Small intestine (tissue), 7 donors: ENCODE measurements at regions not wholly inside any gene's neighbourhood (a gene's known extent, or its start where the extent isn't known, plus 50 kb on each side); places are given as distances from the start of the nearest gene placed in this dataset.
"Not testable (repeated sequence)": the region's sequence is repeated elsewhere in the genome, so short reads cannot be mapped to it uniquely, and the experiment has no call there.

Experiments
- DNase-seq, 2 donors: peaks; one replicate each; pipeline versions ENCODE4 v3.0.0 to v3.0.0-alpha.2; 2013
- FAIRE-seq: peaks from 2 replicates; lab custom pipeline; 2012; peaks lifted over from hg19 to GRCh38; lab: Jason Lieb, UNC
- H3K27ac ChIP-seq, 3 donors: one replicate each; pipeline ENCODE4 v1.5.1; 2013; ENCODE audit warnings: low read length in 2 of 3, mild to moderate bottlenecking in 2 of 3, control low read depth in 1 of 3, inconsistent platforms in 1 of 3, low read depth in 1 of 3, moderate library complexity in 1 of 3
- H3K27me3 ChIP-seq, 3 donors: one replicate each; pipeline ENCODE4 v1.6.1; 2013; ENCODE audit warnings: low read length in 3 of 3, inconsistent platforms in 1 of 3; ENCODE audit not compliant: control insufficient read depth in 3 of 3, insufficient read depth in 3 of 3
- H3K36me3 ChIP-seq, 3 donors: one replicate each; pipeline ENCODE4 v1.6.1; 2013; ENCODE audit warnings: low read length in 3 of 3, inconsistent platforms in 1 of 3, low read depth in 1 of 3, mild to moderate bottlenecking in 1 of 3, moderate library complexity in 1 of 3; ENCODE audit not compliant: control insufficient read depth in 3 of 3, insufficient read depth in 2 of 3
- H3K4me1 ChIP-seq, 3 donors: one replicate each; pipeline ENCODE4 v1.6.1; 2013; ENCODE audit warnings: low read length in 2 of 3, inconsistent platforms in 1 of 3, low read depth in 1 of 3, mild to moderate bottlenecking in 1 of 3, moderate library complexity in 1 of 3; ENCODE audit not compliant: control insufficient read depth in 3 of 3, insufficient read depth in 2 of 3
- H3K4me3 ChIP-seq, 3 donors: one replicate each; pipeline ENCODE4 v1.5.1; 2013; ENCODE audit warnings: low read length in 3 of 3, control low read depth in 1 of 3, inconsistent platforms in 1 of 3, low read depth in 1 of 3, mild to moderate bottlenecking in 1 of 3, moderate library complexity in 1 of 3
- H3K9me3 ChIP-seq, 2 donors: one replicate each; pipeline ENCODE4 v1.6.1; 2013; ENCODE audit warnings: low read depth in 1 of 2, low read length in 1 of 2; ENCODE audit not compliant: control insufficient read depth in 2 of 2, insufficient read depth in 1 of 2
- WGBS, 3 donors: extraction: QIAGEN DNeasy Blood & Tissue Kit; methylation state at CpG; one replicate each; pipeline ENCODE4 v1.1.7; 2013; 5-methylcytosine and 5-hydroxymethylcytosine counted together
- donor health status: healthy with polysubstance abuse.
- donor health status: control.
- donor health status: control.
- donor health status: Bipolar disorder and iron deficiency.
- donor health status: healthy.

- H3K4me1 ChIP-seq = no peaks in the 10 kb centered on the region
- H3K27me3 ChIP-seq = no peaks in the 10 kb centered on the region
- no peak overlapping the region for H3K27ac ChIP-seq
- peaks cover 0 to 5% of the 10 kb centered on the region in 2 donors for H3K9me3 ChIP-seq
- no peak for DNase-seq
- no peak overlapping the region for H3K4me3 ChIP-seq
- WGBS, 3 donors = 67 to 88% (median 72%) methylated on average over 1 of the region's 1 CpG
- no peak for FAIRE-seq
- no peaks in the 10 kb centered on the region for H3K36me3 ChIP-seq
These were observed 151.8 kb downstream of the SPATA18 start for GRCh38 chr4:52202931-52203330.

- H3K27me3 ChIP-seq = no peaks in the 10 kb centered on the region
- H3K4me3 ChIP-seq = no peak overlapping the region
- DNase-seq = no peak
- H3K4me1 ChIP-seq = no peaks in the 10 kb centered on the region
- WGBS, 3 donors = 81 to 86% (median 83%) methylated on average over 1 of the region's 1 CpG
- H3K9me3 ChIP-seq = peaks cover 0 to 6% of the 10 kb centered on the region in 2 donors
- no peak for FAIRE-seq
- H3K36me3 ChIP-seq = no peaks in the 10 kb centered on the region
- no peak overlapping the region for H3K27ac ChIP-seq
These were observed 152.2 kb downstream of the SPATA18 start for GRCh38 chr4:52203351-52203750.

GRCh38 chr4:52204921-52205320 lies 153.8 kb downstream of the SPATA18 start:
- Histone ChIP-seq H3K4me1 (no peaks in the 10 kb centered on the region), H3K36me3 (no peaks in the 10 kb centered on the region), H3K9me3 (peaks cover 0 to 4% of the 10 kb centered on the region in 2 donors), H3K4me3 (no peak overlapping the region), H3K27ac (no peak overlapping the region), H3K27me3 (no peaks in the 10 kb centered on the region)
- WGBS, 3 donors = 60 to 81% (median 67%) methylated on average over 3 of the region's 3 CpGs
- DNase-seq = no peak
- FAIRE-seq = no peak

GRCh38 chr4:52207146-52207545 lies 156.0 kb downstream of the SPATA18 start:
- H3K4me3 ChIP-seq, H3K36me3 ChIP-seq, H3K27ac ChIP-seq, H3K4me1 ChIP-seq, H3K27me3 ChIP-seq, H3K9me3 ChIP-seq, DNase-seq, FAIRE-seq: not testable (repeated sequence)
- 78 to 89% (median 85%) methylated on average over 4 of the region's 4 CpGs for WGBS, 3 donors

GRCh38 chr4:52212702-52213101 lies 161.6 kb downstream of the SPATA18 start:
- 57 to 74% (median 72%) methylated on average over 3 of the region's 3 CpGs for WGBS, 3 donors
- H3K4me3 ChIP-seq = no peak overlapping the region
- FAIRE-seq = no peak
- H3K36me3 ChIP-seq = no peaks in the 10 kb centered on the region
- H3K4me1 ChIP-seq = no peaks in the 10 kb centered on the region
- peaks cover 0 to 4% of the 10 kb centered on the region in 2 donors for H3K9me3 ChIP-seq
- no peaks in the 10 kb centered on the region for H3K27me3 ChIP-seq
- no peak overlapping the region for H3K27ac ChIP-seq
- DNase-seq = no peak

GRCh38 chr4:52231526-52231925 lies 180.4 kb downstream of the SPATA18 start:
- peaks cover 0 to 2% (median 0%) of the 10 kb centered on the region in 3 donors for H3K27me3 ChIP-seq

GRCh38 chr4:52234561-52235440 lies 183.7 kb downstream of the SPATA18 start:
- FAIRE-seq (no peak), DNase-seq (peak in 1 of 2 donors; percentile 30)

More at GRCh38 chr4:52231526-52231925, 180.4 kb downstream of the SPATA18 start:
- Histone ChIP-seq H3K9me3 (no peaks in the 10 kb centered on the region), H3K36me3 (no peaks in the 10 kb centered on the region), H3K27ac (no peak overlapping the region), H3K4me1 (no peaks in the 10 kb centered on the region), H3K4me3 (no peak overlapping the region)
- no peak for FAIRE-seq
- DNase-seq = no peak
- WGBS, 3 donors = 62 to 70% (median 70%) methylated on average over 3 of the region's 3 CpGs

GRCh38 chr4:52235552-52236201 lies 184.6 kb downstream of the SPATA18 start:
- no peak for FAIRE-seq
- WGBS, 3 donors = 57 to 81% (median 75%) methylated on average over 2 of the region's 2 CpGs
- Histone ChIP-seq H3K9me3 (no peaks in the 10 kb centered on the region), H3K27ac (no peak overlapping the region), H3K4me3 (no peak overlapping the region), H3K27me3 (peaks cover 0 to 2% (median 0%) of the 10 kb centered on the region in 3 donors), H3K4me1 (no peaks in the 10 kb centered on the region), H3K36me3 (no peaks in the 10 kb centered on the region)
- no peak for DNase-seq

More at GRCh38 chr4:52234561-52235440, 183.7 kb downstream of the SPATA18 start:
- H3K36me3 ChIP-seq = no peaks in the 10 kb centered on the region
- no peaks in the 10 kb centered on the region for H3K4me1 ChIP-seq
- H3K27me3 ChIP-seq = peaks cover 0 to 2% (median 0%) of the 10 kb centered on the region in 3 donors
- H3K9me3 ChIP-seq = no peaks in the 10 kb centered on the region
- no peak overlapping the region for H3K4me3 ChIP-seq
- WGBS, 3 donors = 44 to 49% (median 48%) methylated on average over 6 of the region's 6 CpGs
- no peak overlapping the region for H3K27ac ChIP-seq
